Hepatocyte (in vitro differentiated cells): ENCODE measurements at regions not wholly inside any gene's neighbourhood (a gene's known extent, or its start where the extent isn't known, plus 50 kb on each side); places are given as distances from the start of the nearest gene placed in this dataset.

Source experiments
- DNase-seq: peaks from one replicate; pipeline ENCODE4 v3.0.0-alpha.2; 2016; ENCODE audit warnings: low spot score
- H2AFZ ChIP-seq: fragments of 200-600 bp; sonication (generic); 2 replicates; pipeline ENCODE4 v1.6.0; 2016; ENCODE audit warnings: antibody characterized with exemption, mild to moderate bottlenecking
- H3K27ac ChIP-seq: fragments of 200-600 bp; sonication (generic); 2 replicates; pipeline ENCODE4 v1.5.1; 2016; ENCODE audit warnings: mild to moderate bottlenecking
- H3K27me3 ChIP-seq: fragments of 200-600 bp; sonication (generic); 2 replicates; pipeline ENCODE4 v1.6.1; 2016
- H3K36me3 ChIP-seq: fragments of 200-600 bp; sonication (generic); replicated peaks from 2 replicates; pipeline ENCODE4 v1.5.1; 2016; ENCODE audit warnings: low read depth; ENCODE audit not compliant: insufficient read depth
- H3K4me1 ChIP-seq: fragments of 200-600 bp; sonication (generic); 2 replicates; pipeline ENCODE4 v1.5.1; 2016; ENCODE audit warnings: mild to moderate bottlenecking, moderate library complexity; ENCODE audit not compliant: insufficient read depth
- H3K4me2 ChIP-seq: fragments of 200-600 bp; sonication (generic); 2 replicates; pipeline ENCODE4 v1.6.0; 2016
- H3K4me3 ChIP-seq: fragments of 200-600 bp; sonication (generic); 2 replicates; pipeline ENCODE4 v1.5.1; 2016; ENCODE audit warnings: mild to moderate bottlenecking
- H3K79me2 ChIP-seq: fragments of 200-600 bp; sonication (generic); 2 replicates; pipeline ENCODE4 v1.6.0; 2017; ENCODE audit warnings: mild to moderate bottlenecking
- H3K9me2 ChIP-seq: fragments of 200-600 bp; sonication (generic); replicated peaks from 2 replicates; pipeline ENCODE4 v1.6.0; 2017; ENCODE audit warnings: mild to moderate bottlenecking; ENCODE audit not compliant: insufficient read depth
- H3K9me3 ChIP-seq: fragments of 200-600 bp; sonication (generic); 2 replicates; pipeline ENCODE4 v1.5.1; 2016; ENCODE audit warnings: low read depth, mild to moderate bottlenecking
- H4K20me1 ChIP-seq: fragments of 200-600 bp; sonication (generic); 2 replicates; pipeline ENCODE4 v1.6.0; 2016; ENCODE audit warnings: mild to moderate bottlenecking; ENCODE audit not compliant: insufficient read depth, poor library complexity, severe bottlenecking
- CTCF ChIP-seq: fragments of 200-600 bp; sonication (generic); IDR thresholded peaks from 2 replicates; pipeline ENCODE4 v1.5.1; 2016; ENCODE audit warnings: antibody characterized with exemption, mild to moderate bottlenecking; ENCODE audit not compliant: poor library complexity
- EZH2 ChIP-seq: fragments of 200-600 bp; sonication (generic); IDR thresholded peaks from 2 replicates; pipeline ENCODE4 v1.6.1; 2016; ENCODE audit warnings: antibody characterized with exemption, mild to moderate bottlenecking, borderline replicate concordance
- EZH2phosphoT487 ChIP-seq: fragments of 200-600 bp; sonication (generic); IDR thresholded peaks from one replicate; pipeline ENCODE4 v1.6.1; 2018; ENCODE audit warnings: antibody characterized with exemption, mild to moderate bottlenecking, low read depth, moderate library complexity; ENCODE audit not compliant: unreplicated experiment, severe bottlenecking
- WGBS: methylation state at CpG from one replicate; pipeline ENCODE4 v1.1.6; 2016; ENCODE audit warnings: low lambda C conversion rate; ENCODE audit errors: missing lambda C conversion rate; 5-methylcytosine and 5-hydroxymethylcytosine counted together

GRCh38 chr9:126236273-126236672, 90.4 kb upstream of the MVB12B start:
- Histone ChIP-seq H3K27me3 (no peaks in the 10 kb centered on the region), H3K27ac (no peak overlapping the region), H3K9me3 (no peaks in the 10 kb centered on the region), H3K79me2 (no peaks in the 10 kb centered on the region), H3K36me3 (no peaks in the 10 kb centered on the region), H3K9me2 (no peaks in the 10 kb centered on the region), H3K4me3 (no peak overlapping the region), H3K4me1 (no peaks in the 10 kb centered on the region), H3K4me2 (no peak overlapping the region), H4K20me1 (no peaks in the 10 kb centered on the region), H2AFZ (no peak overlapping the region)
- DNase-seq: no peak
- WGBS: 90% methylated on average over 7 of the region's 7 CpGs
- TF ChIP-seq CTCF (no peak), EZH2 (no peak), EZH2phosphoT487 (no peak)

GRCh38 chr9:126238415-126238814, 88.2 kb upstream of the MVB12B start:
- H3K27me3 ChIP-seq: no peaks in the 10 kb centered on the region
- H3K4me2 ChIP-seq: no peak overlapping the region
- H3K9me2 ChIP-seq: no peaks in the 10 kb centered on the region
- no peaks in the 10 kb centered on the region for H3K79me2 ChIP-seq
- H2AFZ ChIP-seq: no peak overlapping the region
- H3K36me3 ChIP-seq: no peaks in the 10 kb centered on the region
- TF ChIP-seq CTCF (no peak), EZH2phosphoT487 (no peak), EZH2 (no peak)
- 82% methylated on average over 2 of the region's 2 CpGs for WGBS
- DNase-seq: no peak
- H3K27ac ChIP-seq: no peak overlapping the region
- H3K4me1 ChIP-seq: no peaks in the 10 kb centered on the region
- no peaks in the 10 kb centered on the region for H3K9me3 ChIP-seq
- H3K4me3 ChIP-seq: no peak overlapping the region
- no peaks in the 10 kb centered on the region for H4K20me1 ChIP-seq

GRCh38 chr9:126239515-126239914, 87.1 kb upstream of the MVB12B start:
- no peaks in the 10 kb centered on the region for H3K79me2 ChIP-seq
- H3K9me3 ChIP-seq: no peaks in the 10 kb centered on the region
- H4K20me1 ChIP-seq: no peaks in the 10 kb centered on the region
- DNase-seq: no peak
- H3K4me2 ChIP-seq: no peak overlapping the region
- no peak overlapping the region for H3K4me3 ChIP-seq
- 93% methylated on average over 4 of the region's 4 CpGs for WGBS
- no peak for TF ChIP-seq EZH2
- no peak for TF ChIP-seq EZH2phosphoT487
- TF ChIP-seq CTCF: no peak
- no peaks in the 10 kb centered on the region for H3K4me1 ChIP-seq
- H3K36me3 ChIP-seq: no peaks in the 10 kb centered on the region
- H3K27ac ChIP-seq: no peak overlapping the region
- H3K27me3 ChIP-seq: no peaks in the 10 kb centered on the region
- no peak overlapping the region for H2AFZ ChIP-seq
- no peaks in the 10 kb centered on the region for H3K9me2 ChIP-seq

GRCh38 chr9:126240835-126241234, 85.8 kb upstream of the MVB12B start:
- H3K36me3 ChIP-seq: no peaks in the 10 kb centered on the region
- TF ChIP-seq CTCF (no peak), EZH2 (no peak), EZH2phosphoT487 (no peak)
- H4K20me1 ChIP-seq: no peaks in the 10 kb centered on the region
- H3K79me2 ChIP-seq: no peaks in the 10 kb centered on the region
- WGBS: 77% methylated on average over 1 of the region's 1 CpG
- H3K9me2 ChIP-seq: no peaks in the 10 kb centered on the region
- no peaks in the 10 kb centered on the region for H3K27me3 ChIP-seq
- no peak for DNase-seq
- no peaks in the 10 kb centered on the region for H3K4me1 ChIP-seq
- no peak overlapping the region for H3K27ac ChIP-seq
- H3K4me2 ChIP-seq: no peak overlapping the region
- H2AFZ ChIP-seq: no peak overlapping the region
- H3K4me3 ChIP-seq: no peak overlapping the region
- H3K9me3 ChIP-seq: no peaks in the 10 kb centered on the region
